GM12872 (cell line): ENCODE measurements at regions not wholly inside any gene's neighbourhood (a gene's known extent, or its start where the extent isn't known, plus 50 kb on each side); places are given as distances from the start of the nearest gene placed in this dataset.

Experiments used
- CTCF ChIP-seq: IDR thresholded peaks from 3 replicates; pipeline ENCODE4 v1.5.1; 2011; ENCODE audit warnings: low read depth, mild to moderate bottlenecking, low read length, moderate library complexity; ENCODE audit not compliant: insufficient read depth

GRCh38 chr5:62011089-62011664, 294.8 kb upstream of the KIF2A start:
- no peak for TF ChIP-seq CTCF

- TF ChIP-seq CTCF, result no peak
Observed at GRCh38 chr5:62017092-62017491, 288.9 kb upstream of the KIF2A start.

GRCh38 chr5:62029303-62029702, 276.7 kb upstream of the KIF2A start:
- no peak for TF ChIP-seq CTCF

- TF ChIP-seq CTCF, result no peak
Observed at GRCh38 chr5:62030326-62030725, 275.7 kb upstream of the KIF2A start.

- TF ChIP-seq CTCF, result no peak
Observed at GRCh38 chr5:62038024-62038423, 268.0 kb upstream of the KIF2A start.

GRCh38 chr5:62041156-62041756, 264.8 kb upstream of the KIF2A start:
- TF ChIP-seq CTCF, result no peak

GRCh38 chr5:62042007-62042406, 264.0 kb upstream of the KIF2A start:
- no peak for TF ChIP-seq CTCF
